Breast epithelium (tissue), 4 donors: ENCODE measurements at regions not wholly inside any gene's neighbourhood (a gene's known extent, or its start where the extent isn't known, plus 50 kb on each side); places are given as distances from the start of the nearest gene placed in this dataset.

Experiments used
- DNase-seq, 2 donors: peaks; one replicate each; pipeline ENCODE4 v3.0.0-alpha.2; 2019; ENCODE audit warnings: low spot score in 2 of 2
- H3K27ac ChIP-seq, 2 donors: fragments of 200-600 bp; sonication (generic) in 1 of 2; one replicate each; pipeline ENCODE4 v1.5.1; 2016 to 2019; ENCODE audit warnings: mild to moderate bottlenecking in 1 of 2
- H3K27me3 ChIP-seq, 2 donors: fragments of 200-600 bp; sonication (generic) in 1 of 2; one replicate each; pipeline versions ENCODE4 v1.5.1 to v1.6.0; 2017 to 2019; ENCODE audit warnings: control low read depth in 1 of 2, mild to moderate bottlenecking in 1 of 2
- H3K36me3 ChIP-seq: fragments of 200-600 bp; one replicate; pipeline ENCODE4 v1.5.1; 2019
- H3K4me1 ChIP-seq, 2 donors: fragments of 200-600 bp; sonication (generic); one replicate each; pipeline ENCODE4 v1.5.1; 2016 to 2019; ENCODE audit warnings: control low read depth in 1 of 2
- H3K4me3 ChIP-seq, 3 donors: fragments of 200-600 bp; sonication (generic); 1 replicate in 2 of 3; 2 replicates in 1 of 3; pipeline ENCODE4 v1.5.1; 2016 to 2019; ENCODE audit warnings: mild to moderate bottlenecking in 3 of 3, moderate library complexity in 2 of 3
- H3K9me3 ChIP-seq, 2 donors: fragments of 200-600 bp; sonication (generic) in 1 of 2; one replicate each; pipeline ENCODE4 v1.5.1; 2016 to 2019; ENCODE audit warnings: control low read depth in 1 of 2
- POLR2A ChIP-seq: fragments of 450-650 bp; IDR thresholded peaks from one replicate; pipeline ENCODE4 v1.6.1; 2016; ENCODE audit warnings: antibody characterized with exemption, mild to moderate bottlenecking, moderate library complexity
- POLR2AphosphoS5 ChIP-seq, 3 donors: sonication (generic); formaldehyde crosslinking; IDR thresholded peaks; one replicate each; pipeline ENCODE4 v1.6.1; 2017; ENCODE audit warnings: antibody characterized with exemption in 3 of 3
- intact Hi-C: fragments of 100-400 bp; cut with DNase I; formaldehyde crosslinking; loops from one replicate; pipeline ENCODE4 v1.15.1; 2023; ENCODE audit warnings: low total_unique reads
- TF ChIP-seq, protein P1 (sequence below), 3 donors: fragments of 450-650 bp; IDR thresholded peaks; one replicate each; pipeline ENCODE4 v1.5.1; 2016 to 2017; ENCODE audit warnings: antibody characterized with exemption in 3 of 3, mild to moderate bottlenecking in 3 of 3, moderate library complexity in 3 of 3

DNA sequence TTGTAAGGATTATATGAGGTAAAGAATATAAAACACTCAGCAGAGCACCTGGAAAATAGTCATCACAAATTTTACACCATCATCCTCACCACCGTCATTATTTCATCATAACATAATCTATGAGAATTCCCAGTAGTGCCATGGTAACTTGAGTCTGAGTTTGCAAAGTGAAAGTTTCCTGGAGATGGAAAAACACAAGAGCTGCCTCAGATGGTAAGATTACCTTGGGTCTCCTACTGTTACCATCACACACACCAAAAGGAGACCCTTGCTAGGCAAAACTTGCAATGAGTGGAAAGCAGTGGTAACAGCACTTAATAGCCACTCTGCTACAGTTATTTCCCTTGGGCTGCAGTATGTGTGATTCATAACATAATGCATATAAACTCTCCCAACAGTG lies 589.8 kb downstream of the RNF144B start:
- Histone ChIP-seq H3K27me3 (no peaks in the 10 kb centered on the region), H3K9me3 (no peaks in the 10 kb centered on the region), H3K4me1 (no peaks in the 10 kb centered on the region), H3K36me3 (no peaks in the 10 kb centered on the region), H3K27ac (no peak overlapping the region), H3K4me3 (no peak overlapping the region)
- TF ChIP-seq POLR2AphosphoS5 (IDR thresholded peaks at IDR 0.05), result no peak
- TF ChIP-seq POLR2A, result no peak
- TF ChIP-seq, protein P1, sequence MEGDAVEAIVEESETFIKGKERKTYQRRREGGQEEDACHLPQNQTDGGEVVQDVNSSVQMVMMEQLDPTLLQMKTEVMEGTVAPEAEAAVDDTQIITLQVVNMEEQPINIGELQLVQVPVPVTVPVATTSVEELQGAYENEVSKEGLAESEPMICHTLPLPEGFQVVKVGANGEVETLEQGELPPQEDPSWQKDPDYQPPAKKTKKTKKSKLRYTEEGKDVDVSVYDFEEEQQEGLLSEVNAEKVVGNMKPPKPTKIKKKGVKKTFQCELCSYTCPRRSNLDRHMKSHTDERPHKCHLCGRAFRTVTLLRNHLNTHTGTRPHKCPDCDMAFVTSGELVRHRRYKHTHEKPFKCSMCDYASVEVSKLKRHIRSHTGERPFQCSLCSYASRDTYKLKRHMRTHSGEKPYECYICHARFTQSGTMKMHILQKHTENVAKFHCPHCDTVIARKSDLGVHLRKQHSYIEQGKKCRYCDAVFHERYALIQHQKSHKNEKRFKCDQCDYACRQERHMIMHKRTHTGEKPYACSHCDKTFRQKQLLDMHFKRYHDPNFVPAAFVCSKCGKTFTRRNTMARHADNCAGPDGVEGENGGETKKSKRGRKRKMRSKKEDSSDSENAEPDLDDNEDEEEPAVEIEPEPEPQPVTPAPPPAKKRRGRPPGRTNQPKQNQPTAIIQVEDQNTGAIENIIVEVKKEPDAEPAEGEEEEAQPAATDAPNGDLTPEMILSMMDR (IDR thresholded peaks at IDR 0.05), result no peak
- no peak for DNase-seq
- intact Hi-C loops, result no loop called here

GRCh38 chr6:18978337-18979128 lies 591.4 kb downstream of the RNF144B start:
- no peak for DNase-seq
- Histone ChIP-seq H3K9me3 (no peaks in the 10 kb centered on the region), H3K36me3 (no peaks in the 10 kb centered on the region), H3K4me3 (no peak overlapping the region), H3K27ac (no peak overlapping the region), H3K4me1 (no peaks in the 10 kb centered on the region), H3K27me3 (no peaks in the 10 kb centered on the region)
- intact Hi-C loops, result no loop called here
- no peak for TF ChIP-seq POLR2AphosphoS5 (IDR thresholded peaks at IDR 0.05)

DNA sequence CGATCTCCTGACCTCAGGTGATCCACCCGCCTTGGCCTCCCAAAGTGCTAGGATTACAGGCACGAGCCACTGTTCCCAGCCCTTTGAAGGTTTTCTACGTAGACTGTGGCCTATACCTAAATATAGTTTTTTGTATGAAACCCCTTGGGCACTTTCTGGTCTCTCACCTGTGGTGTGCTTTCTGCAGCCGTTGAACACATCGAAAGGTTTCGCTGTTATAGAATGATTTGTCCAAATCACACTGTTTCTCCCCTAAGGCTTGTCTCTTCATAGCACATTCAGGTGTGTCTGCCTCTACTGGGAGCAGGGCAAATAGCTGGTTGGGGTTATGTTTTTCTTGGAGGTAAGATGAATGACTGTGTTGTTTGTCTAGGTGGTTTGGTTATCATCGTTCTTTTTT lies 597.9 kb downstream of the RNF144B start:
- intact Hi-C loops, result no loop called here
- no peaks in the 10 kb centered on the region for H3K4me1 ChIP-seq
- no peak for TF ChIP-seq POLR2AphosphoS5 (IDR thresholded peaks at IDR 0.05)
- TF ChIP-seq, protein P1 (IDR thresholded peaks at IDR 0.05), result no peak
- TF ChIP-seq POLR2A, result no peak
- H3K36me3 ChIP-seq, result no peaks in the 10 kb centered on the region
- H3K27ac ChIP-seq, result no peak overlapping the region
- DNase-seq, result no peak
- H3K4me3 ChIP-seq, result no peak overlapping the region
- H3K9me3 ChIP-seq, result no peaks in the 10 kb centered on the region
- no peaks in the 10 kb centered on the region for H3K27me3 ChIP-seq

DNA sequence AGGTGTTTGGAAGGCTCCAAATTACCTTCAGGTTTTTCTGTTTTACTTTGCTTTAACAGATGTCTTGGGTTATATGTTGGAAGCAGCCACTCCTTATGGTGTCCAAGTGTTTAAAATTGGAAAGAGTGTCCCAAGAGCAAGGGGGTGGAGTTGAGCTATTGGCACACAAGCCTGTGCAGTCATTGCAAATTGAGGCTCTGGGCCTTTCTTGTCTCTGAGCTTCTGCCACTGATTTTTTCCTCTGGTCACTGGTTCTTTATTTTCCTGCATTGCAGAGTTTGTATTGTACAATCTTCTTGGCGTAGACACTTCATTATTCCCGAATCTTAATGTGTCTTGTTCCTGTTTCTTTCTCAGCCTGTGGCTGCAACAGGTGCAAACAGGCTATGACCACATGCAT lies 598.8 kb downstream of the RNF144B start:
- no peak overlapping the region for H3K27ac ChIP-seq
- no peaks in the 10 kb centered on the region for H3K9me3 ChIP-seq
- intact Hi-C loops, result no loop called here
- no peak for DNase-seq
- H3K4me3 ChIP-seq, result no peak overlapping the region
- H3K27me3 ChIP-seq, result no peaks in the 10 kb centered on the region
- no peaks in the 10 kb centered on the region for H3K4me1 ChIP-seq
- TF ChIP-seq POLR2AphosphoS5 (IDR thresholded peaks at IDR 0.05) (no peak), POLR2A (no peak)
- TF ChIP-seq, protein P1 (IDR thresholded peaks at IDR 0.05), result no peak
- H3K36me3 ChIP-seq, result no peaks in the 10 kb centered on the region

GRCh38 chr6:18988636-18989035 lies 601.5 kb downstream of the RNF144B start:
- Histone ChIP-seq H3K4me3 (no peak overlapping the region), H3K36me3 (no peaks in the 10 kb centered on the region), H3K9me3 (no peaks in the 10 kb centered on the region), H3K27me3 (no peaks in the 10 kb centered on the region), H3K27ac (no peak overlapping the region), H3K4me1 (no peaks in the 10 kb centered on the region)
- DNase-seq, result no peak
- TF ChIP-seq POLR2A (no peak), POLR2AphosphoS5 (IDR thresholded peaks at IDR 0.05) (no peak)
- TF ChIP-seq, protein P1 (IDR thresholded peaks at IDR 0.05), result no peak
- intact Hi-C loops, result no loop called here
